KOPT-K1 (cell line): ENCODE measurements at regions not wholly inside any gene's neighbourhood (a gene's known extent, or its start where the extent isn't known, plus 50 kb on each side); places are given as distances from the start of the nearest gene placed in this dataset.

Experiments
- H3K27ac ChIP-seq: fragments of 200-600 bp; sonication (generic); 2 replicates; pipeline ENCODE4 v1.5.1; 2016; ENCODE audit warnings: antibody characterized with exemption, mild to moderate bottlenecking, low read depth, low read length; ENCODE audit not compliant: poor library complexity, severe bottlenecking
- H3K36me3 ChIP-seq: fragments of 200-600 bp; sonication (generic); 2 replicates; pipeline ENCODE4 v1.5.1; 2017; ENCODE audit warnings: antibody characterized with exemption, mild to moderate bottlenecking, low read length, moderate library complexity; ENCODE audit not compliant: insufficient read depth
- H3K9me3 ChIP-seq: fragments of 200-600 bp; sonication (generic); 2 replicates; pipeline ENCODE4 v1.5.1; 2017; ENCODE audit warnings: antibody characterized with exemption, low read length, mild to moderate bottlenecking; ENCODE audit not compliant: insufficient read depth, poor library complexity, severe bottlenecking

GRCh38 chr20:58143531-58143930, 84.9 kb downstream of the ANKRD60 start:
- H3K36me3 ChIP-seq: no peaks in the 10 kb centered on the region
- H3K9me3 ChIP-seq: no peaks in the 10 kb centered on the region
- H3K27ac ChIP-seq: no peak overlapping the region

GRCh38 chr20:58142843-58143185, 85.6 kb downstream of the ANKRD60 start:
- Histone ChIP-seq H3K27ac (no peak overlapping the region), H3K36me3 (no peaks in the 10 kb centered on the region), H3K9me3 (no peaks in the 10 kb centered on the region)

DNA sequence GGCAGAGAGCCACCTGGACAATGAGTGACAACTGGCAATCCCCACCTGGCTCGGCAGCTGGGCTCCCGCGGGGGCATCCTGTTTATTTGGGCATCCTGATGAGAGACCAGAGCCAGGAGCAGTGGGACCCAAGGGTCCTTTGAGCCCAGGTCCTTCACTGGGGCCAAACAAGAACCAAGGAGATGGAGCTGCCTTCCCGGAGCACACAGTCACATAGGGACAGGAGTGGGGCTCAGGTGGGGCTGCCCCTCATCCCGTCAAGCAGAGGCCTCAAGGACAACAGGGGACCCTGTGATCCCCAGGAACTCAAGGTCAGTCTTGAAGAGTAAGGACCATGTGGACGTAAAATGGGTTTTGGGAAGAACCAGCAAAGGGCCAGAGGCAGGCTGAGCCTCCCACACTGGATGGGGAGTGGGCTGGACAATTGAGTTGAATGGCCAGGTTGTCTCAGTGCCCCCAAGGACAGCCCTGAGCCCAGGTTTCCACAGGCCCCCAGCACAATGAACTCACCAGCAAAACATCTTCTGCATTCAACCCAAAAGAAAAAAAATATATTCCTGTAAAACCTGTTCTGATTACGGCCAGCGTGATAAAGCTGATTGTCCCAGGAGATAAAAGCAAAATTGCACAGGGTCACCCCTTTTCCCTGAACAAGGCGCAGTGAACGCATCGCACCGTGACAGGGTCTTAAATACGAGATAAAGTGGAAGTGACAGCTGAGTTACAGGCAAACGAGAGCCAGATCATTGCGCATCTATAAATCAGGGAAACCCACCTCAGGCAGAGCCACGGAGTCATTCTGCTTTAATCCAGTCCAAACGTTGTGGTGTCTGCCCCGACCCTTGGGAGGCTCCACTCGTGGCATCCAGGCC, 86.2 kb downstream of the ANKRD60 start:
- Histone ChIP-seq H3K36me3 (no peaks in the 10 kb centered on the region), H3K9me3 (no peaks in the 10 kb centered on the region), H3K27ac (no peak overlapping the region)

DNA sequence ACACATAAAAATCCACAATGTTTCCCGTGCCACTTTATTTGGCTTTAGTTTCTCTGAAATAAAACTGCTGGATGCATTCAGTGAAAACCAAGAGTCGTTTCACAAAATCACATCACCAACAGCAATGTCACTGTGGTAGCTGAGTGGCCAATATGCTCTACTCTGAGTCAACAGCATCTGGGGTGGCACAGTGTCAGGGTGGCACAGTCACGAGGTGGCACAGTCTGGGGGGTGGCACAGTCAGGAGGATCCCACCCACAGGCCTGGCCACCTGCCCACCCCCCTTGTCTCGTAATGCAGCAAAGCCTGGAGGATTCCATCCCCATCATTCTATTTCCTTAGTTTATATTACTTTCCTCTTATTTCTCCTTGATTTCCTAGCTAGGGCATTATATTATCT, 87.0 kb downstream of the ANKRD60 start:
- no peaks in the 10 kb centered on the region for H3K9me3 ChIP-seq
- no peak overlapping the region for H3K27ac ChIP-seq
- no peaks in the 10 kb centered on the region for H3K36me3 ChIP-seq

DNA sequence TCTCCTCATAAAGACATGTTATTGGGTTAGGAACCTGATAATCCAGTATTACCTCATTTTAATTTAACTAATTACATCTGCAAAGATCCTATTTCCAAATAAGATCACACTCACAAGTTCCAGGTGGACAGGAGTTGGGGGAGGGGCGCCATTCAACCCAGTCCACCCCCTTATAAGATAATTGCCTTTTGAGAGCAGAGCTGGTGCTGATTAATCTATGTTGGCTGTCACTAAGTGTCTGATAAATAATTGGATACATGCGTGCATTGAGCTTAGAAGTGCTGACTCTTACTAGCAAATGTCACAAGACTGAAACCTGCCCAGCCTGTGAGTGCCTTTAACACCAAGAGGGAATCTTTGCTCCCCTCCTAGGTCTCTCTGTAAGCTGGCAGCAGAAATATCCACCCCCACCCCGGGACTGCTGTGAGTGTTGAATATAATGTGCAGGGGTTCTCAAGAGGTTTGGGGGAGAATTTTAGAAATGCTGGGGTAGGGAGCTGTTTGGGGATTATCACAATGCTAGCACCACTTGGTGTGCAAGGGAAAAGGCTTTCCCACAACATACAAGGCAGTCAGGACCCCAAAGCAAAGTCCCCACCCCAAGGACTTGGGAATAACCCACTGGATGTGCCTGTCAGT, 87.5 kb downstream of the ANKRD60 start:
- no peaks in the 10 kb centered on the region for H3K36me3 ChIP-seq
- no peak overlapping the region for H3K27ac ChIP-seq
- no peaks in the 10 kb centered on the region for H3K9me3 ChIP-seq

DNA sequence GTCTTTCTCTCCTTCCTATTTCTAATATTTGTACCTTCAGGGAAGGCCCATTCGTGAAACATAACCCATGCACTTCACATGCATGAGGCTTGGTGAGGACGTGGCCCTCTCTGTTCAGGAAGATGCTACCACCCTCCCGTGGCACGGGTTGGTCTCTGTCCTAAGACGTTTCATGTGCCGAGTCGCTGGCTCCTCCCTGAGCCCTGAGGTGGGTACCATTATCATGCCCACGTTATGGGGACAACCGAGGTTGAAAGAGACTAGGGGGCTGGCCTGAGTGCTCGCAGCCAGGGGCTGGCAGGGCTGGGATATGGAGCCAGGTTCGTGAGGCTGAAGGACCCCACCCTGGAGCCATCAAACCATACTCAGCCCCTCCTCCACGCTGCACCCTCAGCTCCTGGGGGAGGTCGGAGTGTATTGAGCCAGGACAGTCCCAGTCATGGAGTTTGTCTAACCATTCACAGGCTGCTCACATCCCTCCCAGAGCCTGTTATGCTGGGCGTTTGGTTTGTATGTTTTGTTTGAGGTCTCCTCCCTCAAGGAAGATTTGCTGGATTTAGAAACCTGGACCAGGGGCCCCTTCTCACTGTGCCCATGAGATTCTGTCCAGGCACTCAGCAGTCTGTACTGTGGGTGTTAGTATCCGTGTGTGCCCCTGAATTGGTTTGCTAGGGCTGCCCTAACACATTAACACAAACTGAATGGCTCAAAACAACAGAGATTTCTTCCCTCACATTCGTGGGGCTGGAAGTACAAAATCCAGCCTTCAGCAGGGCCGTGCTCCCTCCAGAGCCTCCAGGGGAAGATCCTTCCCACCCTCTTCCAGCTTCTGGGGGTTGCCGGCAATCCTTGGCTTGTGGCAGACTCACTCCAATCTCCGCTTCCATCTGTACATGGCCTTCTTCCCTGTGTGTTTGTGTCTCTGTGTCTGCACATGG, 88.3 kb downstream of the ANKRD60 start:
- no peaks in the 10 kb centered on the region for H3K36me3 ChIP-seq
- H3K9me3 ChIP-seq: no peaks in the 10 kb centered on the region
- H3K27ac ChIP-seq: no peak overlapping the region

GRCh38 chr20:58138395-58138794, 90.1 kb downstream of the ANKRD60 start:
- H3K27ac ChIP-seq: no peak overlapping the region
- no peaks in the 10 kb centered on the region for H3K9me3 ChIP-seq
- H3K36me3 ChIP-seq: no peaks in the 10 kb centered on the region

GRCh38 chr20:58137651-58138265, 90.7 kb downstream of the ANKRD60 start:
- no peak overlapping the region for H3K27ac ChIP-seq
- H3K36me3 ChIP-seq: no peaks in the 10 kb centered on the region
- no peaks in the 10 kb centered on the region for H3K9me3 ChIP-seq

DNA sequence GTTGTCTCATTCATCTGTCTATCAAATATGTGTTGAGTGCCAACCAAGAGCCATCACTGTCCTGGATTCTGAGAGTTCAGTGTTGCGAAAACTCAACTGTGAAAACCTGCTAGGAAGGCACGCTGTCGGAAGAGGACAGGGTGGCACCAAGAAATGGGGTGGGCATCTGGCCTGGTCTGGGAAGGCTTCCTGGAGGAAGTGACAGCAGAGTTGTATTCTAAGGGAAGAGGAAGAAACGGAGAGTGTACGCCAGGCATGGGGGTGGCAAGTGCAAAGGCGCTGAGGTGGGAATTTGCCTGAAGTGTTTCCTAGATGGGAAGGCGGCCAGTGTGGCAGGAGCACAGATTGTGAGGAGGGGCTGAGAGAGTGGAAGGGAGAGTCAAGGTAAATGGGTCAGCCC, 91.2 kb downstream of the ANKRD60 start:
- Histone ChIP-seq H3K36me3 (no peaks in the 10 kb centered on the region), H3K27ac (no peak overlapping the region), H3K9me3 (no peaks in the 10 kb centered on the region)

DNA sequence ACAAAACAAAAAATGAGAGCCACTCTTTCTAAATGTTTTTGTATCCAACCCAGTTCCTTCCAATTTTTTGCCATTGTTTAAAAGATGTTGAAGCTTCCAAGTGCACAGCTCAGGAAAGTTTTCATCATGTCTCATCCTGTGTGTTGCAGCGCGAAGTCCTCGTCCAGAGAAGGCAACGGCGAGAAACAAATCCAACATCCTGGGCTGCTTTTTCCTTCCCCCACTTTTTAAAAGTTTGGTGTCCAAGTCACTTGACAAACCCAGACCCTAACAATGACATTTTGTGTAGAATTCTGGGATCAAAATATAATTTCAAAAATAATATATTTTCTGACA, 92.3 kb downstream of the ANKRD60 start:
- Histone ChIP-seq H3K9me3 (no peaks in the 10 kb centered on the region), H3K27ac (no peak overlapping the region), H3K36me3 (no peaks in the 10 kb centered on the region)

- Histone ChIP-seq H3K27ac (no peak overlapping the region), H3K36me3 (no peaks in the 10 kb centered on the region)
Measured at GRCh38 chr20:58135441-58136148, 92.9 kb downstream of the ANKRD60 start.

DNA sequence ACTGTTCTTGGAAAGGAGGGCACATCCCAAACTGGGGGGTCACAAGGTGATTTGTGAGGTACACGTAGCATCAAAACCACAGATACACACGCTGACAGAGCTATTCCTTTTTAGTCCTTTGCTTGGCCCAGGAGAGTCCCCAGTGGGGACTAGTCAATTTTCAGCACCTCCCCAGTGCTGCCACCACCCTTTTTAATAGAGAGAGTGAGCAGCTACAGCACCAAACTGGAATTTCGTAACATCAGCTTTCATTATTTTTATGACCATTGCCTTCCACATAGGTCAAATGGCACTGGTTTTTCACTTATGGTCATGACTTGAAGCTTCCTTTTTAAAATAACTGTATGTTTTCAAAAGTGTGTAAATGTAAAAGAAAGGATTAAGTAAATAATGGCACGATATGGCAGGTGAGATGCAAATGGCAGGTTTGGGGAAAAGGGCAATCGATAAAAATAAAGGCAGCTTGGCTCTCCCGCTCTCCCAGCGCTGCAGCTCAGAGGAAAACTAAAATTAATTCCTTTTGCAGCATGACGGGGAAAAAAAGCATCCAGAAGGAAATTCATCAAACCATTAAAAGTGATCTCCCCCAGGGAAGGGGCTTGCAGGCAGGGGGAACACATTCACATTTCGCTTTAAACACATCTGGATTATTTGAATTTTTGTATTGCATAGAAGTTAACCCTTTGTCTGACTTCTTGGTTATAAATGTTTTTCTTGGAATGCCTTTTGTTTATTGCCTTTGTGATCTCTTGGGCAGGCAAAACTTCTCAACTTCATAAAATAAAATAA, 95.2 kb downstream of the ANKRD60 start:
- Histone ChIP-seq H3K9me3 (no peaks in the 10 kb centered on the region), H3K36me3 (no peaks in the 10 kb centered on the region), H3K27ac (no peak overlapping the region)

More at GRCh38 chr20:58135441-58136148, 92.9 kb downstream of the ANKRD60 start:
- no peaks in the 10 kb centered on the region for H3K9me3 ChIP-seq

DNA sequence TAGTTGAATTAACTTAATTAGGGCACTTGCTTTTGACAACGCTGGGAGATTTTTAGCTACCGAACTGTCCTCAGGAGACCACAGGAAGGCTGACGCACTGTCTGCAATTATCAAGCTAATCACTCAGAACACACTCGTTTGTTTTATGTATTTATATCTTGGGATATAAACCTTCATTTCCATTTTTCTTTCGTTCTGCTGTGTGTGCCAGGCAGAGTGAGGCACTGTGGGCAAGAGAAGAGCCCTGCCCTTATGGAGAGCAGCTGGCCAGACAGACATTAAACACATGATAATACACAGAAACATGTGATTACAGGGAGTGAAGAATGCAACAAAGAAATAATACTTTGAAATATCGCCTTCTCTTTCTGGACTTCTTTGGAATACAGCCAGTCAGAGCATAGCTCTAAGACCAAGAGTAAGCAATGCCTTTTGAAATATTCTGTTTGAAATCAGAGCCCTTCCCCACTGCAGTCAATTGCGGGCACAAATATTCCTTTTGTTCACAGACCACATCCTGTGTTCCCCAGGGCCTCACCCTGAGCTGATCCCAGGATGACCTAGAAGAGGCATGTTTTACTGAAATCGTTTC, 96.8 kb downstream of the ANKRD60 start:
- Histone ChIP-seq H3K36me3 (no peaks in the 10 kb centered on the region), H3K9me3 (peaks cover 3% of the 10 kb centered on the region), H3K27ac (no peak overlapping the region)
